HCT116 (cell line): ENCODE measurements at regions not wholly inside any gene's neighbourhood (a gene's known extent, or its start where the extent isn't known, plus 50 kb on each side); places are given as distances from the start of the nearest gene placed in this dataset.

Experiments used
- ATAC-seq: fragments of 200-7000 bp; cut with Tn5 transposase; 2 replicates; pipeline ENCODE4 v1.9.1; 2020; ENCODE audit warnings: mild to moderate bottlenecking, moderate library complexity
- BruUV-seq: library from RNA; stranded (reverse); fragments of 400-500 nt; replicated peaks from 2 replicates; lab custom pipeline; 2021; lab: Mats Ljungman, UMichigan
- CTCF ChIA-PET: fragments of 300-600 bp; sonication (Branson Sonifier 250); formaldehyde crosslinking; loops from one replicate; lab custom pipeline; 2021; ENCODE audit warnings: antibody characterized with exemption; lab: Charles Lee
- POLR2A ChIA-PET: fragments of 300-600, 350-600 bp; sonication (Branson Sonifier 250); formaldehyde crosslinking; loops from one replicate; lab custom pipeline; 2021; ENCODE audit warnings: antibody characterized with exemption; lab: Charles Lee
- RAD21 ChIA-PET, 2 experiments: fragments of 300-600 bp; sonication (Branson Sonifier 250); formaldehyde crosslinking; loops; one replicate each; lab custom pipeline; 2023; ENCODE audit warnings: low total read pairs in 2 of 2; ENCODE audit not compliant: uncharacterized antibody in 2 of 2, unreplicated experiment in 2 of 2, low non-redundant PET in 1 of 2; lab: Charles Lee
- DNase-seq: peaks from one replicate; pipeline ENCODE4 v3.0.0-alpha.2; 2010; ENCODE audit warnings: low read depth, low spot score
- H2AFZ ChIP-seq: fragments of 200-600 bp; shearing (Covaris generic), sonication (generic); 2 replicates; pipeline ENCODE4 v1.6.1; 2017; ENCODE audit warnings: low read depth, mixed run types, mixed read lengths, antibody characterized with exemption, low read length; ENCODE audit not compliant: poor library complexity, severe bottlenecking
- H3K27ac ChIP-seq: 2 replicates; pipeline ENCODE4 v1.5.1; 2012; ENCODE audit warnings: low read depth, low read length
- H3K27me3 ChIP-seq: fragments of 200-600 bp; sonication (generic); 2 replicates; pipeline ENCODE4 v1.6.1; 2016; ENCODE audit warnings: mixed run types, low read length, mixed read lengths; ENCODE audit not compliant: insufficient read depth
- H3K36me3 ChIP-seq, 2 experiments: fragments of 200-500 bp in 1 of 2; fragments of 200-600 bp in 1 of 2; sonication (Bioruptor generic) in 1 of 2; sonication (generic) in 1 of 2; 2 replicates each; pipeline versions ENCODE4 v1.5.1 to v1.6.1; 2014 to 2016; ENCODE audit warnings: low read length in 2 of 2, inconsistent platforms in 1 of 2, mixed read lengths in 1 of 2, mixed run types in 1 of 2; ENCODE audit not compliant: insufficient read depth in 2 of 2, control insufficient read depth in 1 of 2
- H3K4me1 ChIP-seq, 2 experiments: fragments of 200-600 bp in 1 of 2; sonication (generic) in 1 of 2; 2 replicates each; pipeline versions ENCODE4 v1.5.1 to v1.6.1; 2012 to 2017; ENCODE audit warnings: low read length in 2 of 2, inconsistent platforms in 1 of 2, mild to moderate bottlenecking in 1 of 2, mixed read lengths in 1 of 2, mixed run types in 1 of 2, moderate library complexity in 1 of 2; ENCODE audit not compliant: insufficient read depth in 2 of 2, control insufficient read depth in 1 of 2
- H3K4me2 ChIP-seq: fragments of 200-600 bp; sonication (generic); 2 replicates; pipeline ENCODE4 v1.6.1; 2017; ENCODE audit warnings: mixed run types, low read length, mixed read lengths
- H3K4me3 ChIP-seq, 2 experiments: fragments of 200-600 bp in 1 of 2; sonication (generic) in 1 of 2; replicated peaks in 1 of 2; 2 replicates each; pipeline ENCODE4 v1.5.1; 2011 to 2016; ENCODE audit warnings: low read length in 2 of 2, control low read depth in 1 of 2, low read depth in 1 of 2, mild to moderate bottlenecking in 1 of 2, mixed read lengths in 1 of 2, mixed run types in 1 of 2
- H3K79me2 ChIP-seq: fragments of 200-600 bp; sonication (generic); 2 replicates; pipeline ENCODE4 v1.6.1; 2017; ENCODE audit warnings: mild to moderate bottlenecking, mixed run types, low read length, moderate library complexity, mixed read lengths; ENCODE audit not compliant: insufficient read depth
- H3K9ac ChIP-seq: fragments of 200-600 bp; sonication (generic); 2 replicates; pipeline ENCODE4 v1.6.1; 2016; ENCODE audit warnings: low read length, mixed read lengths
- H3K9me2 ChIP-seq: fragments of 200-600 bp; sonication (generic), shearing (Covaris generic); 2 replicates; pipeline ENCODE4 v1.6.1; 2017; ENCODE audit warnings: mixed run types, mild to moderate bottlenecking, moderate library complexity; ENCODE audit not compliant: insufficient read depth
- H3K9me3 ChIP-seq, 2 experiments: fragments of 200-500 bp in 1 of 2; fragments of 200-600 bp in 1 of 2; sonication (Bioruptor generic) in 1 of 2; sonication (generic) in 1 of 2; 2 replicates each; pipeline ENCODE4 v1.6.1; 2014 to 2017; ENCODE audit warnings: low read length in 2 of 2, mixed read lengths in 2 of 2, inconsistent platforms in 1 of 2, low read depth in 1 of 2, mild to moderate bottlenecking in 1 of 2, mixed run types in 1 of 2, moderate library complexity in 1 of 2; ENCODE audit not compliant: control insufficient read depth in 1 of 2, insufficient read depth in 1 of 2
- H4K20me1 ChIP-seq: fragments of 200-600 bp; sonication (generic), shearing (Covaris generic); 2 replicates; pipeline ENCODE4 v1.6.1; 2017; ENCODE audit warnings: mixed run types, mild to moderate bottlenecking, moderate library complexity; ENCODE audit not compliant: insufficient read depth
- CEBPB ChIP-seq: IDR thresholded peaks from 2 replicates; pipeline ENCODE4 v1.6.1; 2012; ENCODE audit warnings: low read depth
- ELF1 ChIP-seq: IDR thresholded peaks from 2 replicates; pipeline ENCODE4 v1.6.1; 2012; ENCODE audit warnings: low read depth, borderline replicate concordance
- EZH2 ChIP-seq: fragments of 200-600 bp; sonication (generic); IDR thresholded peaks from 2 replicates; pipeline ENCODE4 v1.6.1; 2017; ENCODE audit warnings: antibody characterized with exemption, mixed run types
- EZH2phosphoT487 ChIP-seq: fragments of 200-600 bp; IDR thresholded peaks from 2 replicates; pipeline ENCODE4 v1.6.1; 2018; ENCODE audit warnings: antibody characterized with exemption, borderline replicate concordance
- FOSL1 ChIP-seq: IDR thresholded peaks from 2 replicates; pipeline ENCODE4 v1.6.1; 2012; ENCODE audit warnings: low read depth
- JUND ChIP-seq: IDR thresholded peaks from 2 replicates; pipeline ENCODE4 v1.6.1; 2012
- POLR2A ChIP-seq: IDR thresholded peaks from 2 replicates; pipeline ENCODE4 v1.7.0; 2011; ENCODE audit warnings: borderline replicate concordance; ENCODE audit not compliant: insufficient read depth, insufficient read length; ENCODE audit errors: extremely low read depth
- POLR2AphosphoS5 ChIP-seq: IDR thresholded peaks from 2 replicates; pipeline ENCODE4 v1.6.1; 2011; ENCODE audit warnings: mild to moderate bottlenecking, low read depth, low read length, moderate library complexity
- SIN3A ChIP-seq: IDR thresholded peaks from 2 replicates; pipeline ENCODE4 v1.6.1; 2012; ENCODE audit warnings: low read depth
- SP1 ChIP-seq: IDR thresholded peaks from 2 replicates; pipeline ENCODE4 v1.6.1; 2012; ENCODE audit warnings: low read depth
- SRF ChIP-seq: IDR thresholded peaks from 2 replicates; pipeline ENCODE4 v1.6.1; 2012; ENCODE audit warnings: low read depth
- TCF7L2 ChIP-seq: IDR thresholded peaks from 2 replicates; pipeline ENCODE4 v1.7.0; 2011; ENCODE audit warnings: borderline replicate concordance, inconsistent platforms; ENCODE audit not compliant: insufficient read depth, insufficient read length; ENCODE audit errors: extremely low read depth
- YY1 ChIP-seq: IDR thresholded peaks from 2 replicates; pipeline ENCODE4 v1.6.1; 2011; ENCODE audit warnings: low read length, low read depth, moderate library complexity, mild to moderate bottlenecking; ENCODE audit not compliant: insufficient replicate concordance; ENCODE audit errors: extremely low read depth
- ZFX ChIP-seq: fragments of 450-650 bp; IDR thresholded peaks from 2 replicates; pipeline ENCODE4 v1.6.1; 2017
- ZNF274 ChIP-seq: fragments of 200-500 bp; sonication (Bioruptor generic); IDR thresholded peaks from 2 replicates; pipeline ENCODE4 v1.6.1; 2014; ENCODE audit warnings: mild to moderate bottlenecking, low read depth, low read length, inconsistent platforms
- intact Hi-C: fragments of 100-400 bp; cut with micrococcal nuclease; formaldehyde crosslinking; loops from 2 replicates; pipeline ENCODE4 v1.10.0; 2022
- TF ChIP-seq, protein P1 (sequence below): IDR thresholded peaks from 2 replicates; pipeline ENCODE4 v1.6.1; 2012; ENCODE audit warnings: low read depth
- TF ChIP-seq, protein P2 (sequence below): IDR thresholded peaks from 2 replicates; pipeline ENCODE4 v1.6.1; 2011; ENCODE audit warnings: mild to moderate bottlenecking, low read length, moderate library complexity; ENCODE audit not compliant: insufficient replicate concordance; ENCODE audit errors: extremely low read depth
- TF ChIP-seq, protein P3 (sequence below): IDR thresholded peaks from 2 replicates; pipeline ENCODE4 v1.6.1; 2012
- TF ChIP-seq, protein P4 (sequence below), 3 experiments: fragments of 200-600 bp in 1 of 3; sonication (generic) in 1 of 3; IDR thresholded peaks in 2 of 3; conservative IDR thresholded peaks in 1 of 3; 2 replicates each; pipeline ENCODE4 v1.5.1; 2012 to 2017; ENCODE audit warnings: low read depth in 2 of 3, low read length in 2 of 3, antibody characterized with exemption in 1 of 3, borderline replicate concordance in 1 of 3, control low read depth in 1 of 3, mild to moderate bottlenecking in 1 of 3, mixed read lengths in 1 of 3, mixed run types in 1 of 3, moderate library complexity in 1 of 3; ENCODE audit not compliant: insufficient read depth in 1 of 3
- TF ChIP-seq, protein P5 (sequence below): IDR thresholded peaks from 2 replicates; pipeline ENCODE4 v1.6.1; 2012

DNA sequence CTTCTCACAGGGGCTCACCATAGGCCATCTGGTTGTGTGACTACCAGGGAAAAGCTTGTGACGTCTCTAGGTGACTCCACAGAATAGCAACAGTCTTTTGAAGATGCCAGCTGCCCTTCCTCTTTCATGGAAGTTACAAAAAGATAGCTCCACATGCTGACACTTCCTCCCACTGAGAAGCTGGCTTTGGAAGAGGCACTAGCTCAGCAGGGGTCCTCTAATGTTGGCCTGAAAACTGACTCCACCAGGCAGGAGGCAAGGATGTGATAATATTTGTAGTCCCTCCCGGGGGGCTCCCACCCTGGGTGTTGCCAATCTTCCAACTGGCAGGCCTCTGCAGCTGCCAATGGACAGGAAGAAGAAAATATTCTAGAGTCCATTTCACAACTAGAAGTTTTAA, 343.5 kb downstream of the NEK10 start:
- CTCF ChIA-PET: no interaction called here
- POLR2A ChIA-PET: no interaction called here
- intact Hi-C loops: no loop called here

More for the DNA sequence above, 343.5 kb downstream of the NEK10 start:
- Histone ChIP-seq H3K27me3 (no peaks in the 10 kb centered on the region), H3K4me2 (no peak overlapping the region), H3K9me3 (no peaks in the 10 kb centered on the region), H3K4me3 (no peak overlapping the region), H4K20me1 (no peaks in the 10 kb centered on the region), H3K9ac (no peak overlapping the region), H3K36me3 (no peaks in the 10 kb centered on the region; a peak in 1 of 4 replicates), H3K4me1 (no peaks in the 10 kb centered on the region), H2AFZ (no peak overlapping the region), H3K79me2 (no peaks in the 10 kb centered on the region), H3K9me2 (no peaks in the 10 kb centered on the region), H3K27ac (no peak overlapping the region)
- DNase-seq (no peak), ATAC-seq (no peak)
- no peak for TF ChIP-seq CEBPB
- no peak for TF ChIP-seq POLR2A
- TF ChIP-seq JUND: no peak
- no peak for TF ChIP-seq YY1
- TF ChIP-seq TCF7L2: no peak
- no peak for TF ChIP-seq ELF1
- no peak for TF ChIP-seq SP1
- TF ChIP-seq SIN3A: no peak
- TF ChIP-seq, protein P1, sequence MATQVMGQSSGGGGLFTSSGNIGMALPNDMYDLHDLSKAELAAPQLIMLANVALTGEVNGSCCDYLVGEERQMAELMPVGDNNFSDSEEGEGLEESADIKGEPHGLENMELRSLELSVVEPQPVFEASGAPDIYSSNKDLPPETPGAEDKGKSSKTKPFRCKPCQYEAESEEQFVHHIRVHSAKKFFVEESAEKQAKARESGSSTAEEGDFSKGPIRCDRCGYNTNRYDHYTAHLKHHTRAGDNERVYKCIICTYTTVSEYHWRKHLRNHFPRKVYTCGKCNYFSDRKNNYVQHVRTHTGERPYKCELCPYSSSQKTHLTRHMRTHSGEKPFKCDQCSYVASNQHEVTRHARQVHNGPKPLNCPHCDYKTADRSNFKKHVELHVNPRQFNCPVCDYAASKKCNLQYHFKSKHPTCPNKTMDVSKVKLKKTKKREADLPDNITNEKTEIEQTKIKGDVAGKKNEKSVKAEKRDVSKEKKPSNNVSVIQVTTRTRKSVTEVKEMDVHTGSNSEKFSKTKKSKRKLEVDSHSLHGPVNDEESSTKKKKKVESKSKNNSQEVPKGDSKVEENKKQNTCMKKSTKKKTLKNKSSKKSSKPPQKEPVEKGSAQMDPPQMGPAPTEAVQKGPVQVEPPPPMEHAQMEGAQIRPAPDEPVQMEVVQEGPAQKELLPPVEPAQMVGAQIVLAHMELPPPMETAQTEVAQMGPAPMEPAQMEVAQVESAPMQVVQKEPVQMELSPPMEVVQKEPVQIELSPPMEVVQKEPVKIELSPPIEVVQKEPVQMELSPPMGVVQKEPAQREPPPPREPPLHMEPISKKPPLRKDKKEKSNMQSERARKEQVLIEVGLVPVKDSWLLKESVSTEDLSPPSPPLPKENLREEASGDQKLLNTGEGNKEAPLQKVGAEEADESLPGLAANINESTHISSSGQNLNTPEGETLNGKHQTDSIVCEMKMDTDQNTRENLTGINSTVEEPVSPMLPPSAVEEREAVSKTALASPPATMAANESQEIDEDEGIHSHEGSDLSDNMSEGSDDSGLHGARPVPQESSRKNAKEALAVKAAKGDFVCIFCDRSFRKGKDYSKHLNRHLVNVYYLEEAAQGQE: no peak
- TF ChIP-seq SRF: no peak
- TF ChIP-seq, protein P2, sequence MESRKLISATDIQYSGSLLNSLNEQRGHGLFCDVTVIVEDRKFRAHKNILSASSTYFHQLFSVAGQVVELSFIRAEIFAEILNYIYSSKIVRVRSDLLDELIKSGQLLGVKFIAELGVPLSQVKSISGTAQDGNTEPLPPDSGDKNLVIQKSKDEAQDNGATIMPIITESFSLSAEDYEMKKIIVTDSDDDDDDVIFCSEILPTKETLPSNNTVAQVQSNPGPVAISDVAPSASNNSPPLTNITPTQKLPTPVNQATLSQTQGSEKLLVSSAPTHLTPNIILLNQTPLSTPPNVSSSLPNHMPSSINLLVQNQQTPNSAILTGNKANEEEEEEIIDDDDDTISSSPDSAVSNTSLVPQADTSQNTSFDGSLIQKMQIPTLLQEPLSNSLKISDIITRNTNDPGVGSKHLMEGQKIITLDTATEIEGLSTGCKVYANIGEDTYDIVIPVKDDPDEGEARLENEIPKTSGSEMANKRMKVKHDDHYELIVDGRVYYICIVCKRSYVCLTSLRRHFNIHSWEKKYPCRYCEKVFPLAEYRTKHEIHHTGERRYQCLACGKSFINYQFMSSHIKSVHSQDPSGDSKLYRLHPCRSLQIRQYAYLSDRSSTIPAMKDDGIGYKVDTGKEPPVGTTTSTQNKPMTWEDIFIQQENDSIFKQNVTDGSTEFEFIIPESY: no peak
- TF ChIP-seq ZNF274: no peak
- TF ChIP-seq POLR2AphosphoS5: no peak
- TF ChIP-seq, protein P3, sequence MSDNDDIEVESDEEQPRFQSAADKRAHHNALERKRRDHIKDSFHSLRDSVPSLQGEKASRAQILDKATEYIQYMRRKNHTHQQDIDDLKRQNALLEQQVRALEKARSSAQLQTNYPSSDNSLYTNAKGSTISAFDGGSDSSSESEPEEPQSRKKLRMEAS: no peak
- TF ChIP-seq, protein P4, sequence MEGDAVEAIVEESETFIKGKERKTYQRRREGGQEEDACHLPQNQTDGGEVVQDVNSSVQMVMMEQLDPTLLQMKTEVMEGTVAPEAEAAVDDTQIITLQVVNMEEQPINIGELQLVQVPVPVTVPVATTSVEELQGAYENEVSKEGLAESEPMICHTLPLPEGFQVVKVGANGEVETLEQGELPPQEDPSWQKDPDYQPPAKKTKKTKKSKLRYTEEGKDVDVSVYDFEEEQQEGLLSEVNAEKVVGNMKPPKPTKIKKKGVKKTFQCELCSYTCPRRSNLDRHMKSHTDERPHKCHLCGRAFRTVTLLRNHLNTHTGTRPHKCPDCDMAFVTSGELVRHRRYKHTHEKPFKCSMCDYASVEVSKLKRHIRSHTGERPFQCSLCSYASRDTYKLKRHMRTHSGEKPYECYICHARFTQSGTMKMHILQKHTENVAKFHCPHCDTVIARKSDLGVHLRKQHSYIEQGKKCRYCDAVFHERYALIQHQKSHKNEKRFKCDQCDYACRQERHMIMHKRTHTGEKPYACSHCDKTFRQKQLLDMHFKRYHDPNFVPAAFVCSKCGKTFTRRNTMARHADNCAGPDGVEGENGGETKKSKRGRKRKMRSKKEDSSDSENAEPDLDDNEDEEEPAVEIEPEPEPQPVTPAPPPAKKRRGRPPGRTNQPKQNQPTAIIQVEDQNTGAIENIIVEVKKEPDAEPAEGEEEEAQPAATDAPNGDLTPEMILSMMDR (IDR thresholded peaks at IDR 0.05 in 2 of 3, conservative IDR thresholded peaks at IDR 0.05 in 1 of 3; ENCODE audit: borderline replicate concordance in 1 of 3, insufficient read depth in 1 of 3, low read depth in 2 of 3, low read length in 2 of 3): no peak
- TF ChIP-seq FOSL1: no peak
- TF ChIP-seq, protein P5, sequence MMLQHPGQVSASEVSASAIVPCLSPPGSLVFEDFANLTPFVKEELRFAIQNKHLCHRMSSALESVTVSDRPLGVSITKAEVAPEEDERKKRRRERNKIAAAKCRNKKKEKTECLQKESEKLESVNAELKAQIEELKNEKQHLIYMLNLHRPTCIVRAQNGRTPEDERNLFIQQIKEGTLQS: no peak
- TF ChIP-seq ZFX: no peak
- TF ChIP-seq EZH2: no peak
- TF ChIP-seq EZH2phosphoT487: no peak
- BruUV-seq: no TSS peak
- RAD21 ChIA-PET: no interaction called here
